Right forelimb (tissue), 1 donor: ENCODE measurements at regions not wholly inside any gene's neighbourhood (a gene's known extent, or its start where the extent isn't known, plus 50 kb on each side); places are given as distances from the start of the nearest gene placed in this dataset.
"Not testable (repeated sequence)": the region's sequence is repeated elsewhere in the genome, so short reads cannot be mapped to it uniquely, and the experiment has no call there.

Experiments
- DNase-seq: peaks from one replicate; pipeline ENCODE4 v3.0.0-alpha.2; 2018

DNA sequence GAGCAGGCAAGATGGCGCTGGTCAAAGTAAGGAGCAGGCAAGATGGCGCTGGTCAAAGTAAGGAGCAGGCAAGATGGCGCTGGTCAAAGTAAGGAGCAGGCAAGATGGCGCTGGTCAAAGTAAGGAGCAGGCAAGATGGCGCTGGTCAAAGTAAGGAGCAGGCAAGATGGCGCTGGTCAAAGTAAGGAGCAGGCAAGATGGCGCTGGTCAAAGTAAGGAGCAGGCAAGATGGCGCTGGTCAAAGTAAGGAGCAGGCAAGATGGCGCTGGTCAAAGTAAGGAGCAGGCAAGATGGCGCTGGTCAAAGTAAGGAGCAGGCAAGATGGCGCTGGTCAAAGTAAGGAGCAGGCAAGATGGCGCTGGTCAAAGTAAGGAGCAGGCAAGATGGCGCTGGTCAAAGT is 382.7 kb downstream of the GLRX3 start:
- not testable (repeated sequence) for DNase-seq

DNA sequence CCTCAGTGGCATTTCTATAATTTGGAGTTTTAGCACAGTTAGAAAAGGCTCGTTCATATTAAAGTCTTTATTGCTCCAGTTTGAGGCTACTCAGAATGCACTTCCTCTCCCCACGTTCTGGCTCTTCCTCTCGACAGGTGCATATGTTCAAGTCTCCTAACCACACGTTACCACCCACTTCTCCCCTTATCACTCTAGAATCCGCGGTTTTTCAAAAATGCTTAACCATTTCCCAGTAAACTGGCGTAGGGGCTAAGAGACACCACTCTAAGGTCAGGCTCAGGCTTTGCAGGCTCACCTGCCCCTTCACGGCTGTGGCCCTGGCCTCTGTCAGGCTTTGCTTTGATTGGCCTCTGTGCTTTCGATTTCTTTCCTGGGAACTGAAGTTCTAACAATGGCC is 383.6 kb downstream of the GLRX3 start:
- DNase-seq: no peak

- no peak for DNase-seq
Observed at GRCh38 chr10:130531312-130531711, 395.1 kb downstream of the GLRX3 start.

DNA sequence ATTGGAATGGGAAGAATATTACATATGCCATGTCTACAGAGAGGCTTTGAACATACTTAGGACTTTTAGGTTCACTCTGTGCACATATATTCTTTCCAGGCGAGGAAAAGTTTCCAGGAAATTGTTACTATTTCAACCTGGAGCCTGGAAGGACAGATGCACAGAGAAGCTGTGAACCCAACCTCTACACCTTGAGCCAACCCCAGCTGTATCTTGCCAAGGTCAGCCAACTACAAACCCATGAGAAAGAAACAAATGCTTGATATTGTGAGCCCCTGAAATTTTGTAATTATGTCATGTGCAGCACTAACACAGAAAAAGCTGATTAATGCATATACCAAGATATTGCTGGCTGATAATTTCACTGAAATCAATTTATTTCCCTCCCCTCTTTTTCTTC is 404.9 kb downstream of the GLRX3 start:
- DNase-seq: no peak

DNA sequence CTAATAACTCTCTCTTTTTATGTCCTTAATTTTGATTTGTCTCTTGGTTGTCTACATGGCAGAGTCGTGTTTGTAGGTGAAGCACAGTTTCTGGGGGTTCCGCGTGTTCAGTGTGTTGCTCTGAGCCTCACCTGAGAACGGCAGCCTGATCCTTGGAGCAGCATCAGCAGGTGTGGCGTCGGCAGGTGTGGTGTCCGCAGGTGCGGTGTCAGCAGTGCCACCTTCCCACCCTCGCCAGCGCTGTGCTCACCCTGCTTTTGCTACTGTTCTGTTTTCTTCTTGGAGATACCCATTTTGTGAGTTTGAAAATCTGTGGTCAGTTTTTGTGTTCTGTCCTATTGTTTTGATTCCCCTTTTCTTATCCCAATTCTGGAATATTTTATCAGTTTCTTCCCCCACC is 406.6 kb downstream of the GLRX3 start:
- DNase-seq: no peak

DNA sequence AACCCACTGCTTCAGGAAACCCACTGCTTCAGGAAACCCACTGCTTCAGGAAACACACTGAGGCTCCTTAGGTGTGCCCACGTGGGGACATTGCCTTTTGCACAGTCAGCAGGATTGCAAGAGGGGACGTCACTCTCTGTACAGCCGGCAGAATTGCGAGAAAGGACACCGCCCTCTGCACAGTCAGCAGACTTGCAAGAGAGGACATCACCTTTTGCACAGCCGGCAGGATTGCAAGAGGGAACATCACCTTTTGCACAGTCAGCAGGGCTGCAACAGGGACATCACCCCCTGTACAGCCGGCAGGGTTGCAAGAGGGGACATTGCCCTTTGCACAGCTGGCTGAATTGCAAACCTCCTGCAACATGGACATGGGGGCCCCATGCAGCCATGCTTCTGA is 407.6 kb downstream of the GLRX3 start:
- DNase-seq: no peak

DNA sequence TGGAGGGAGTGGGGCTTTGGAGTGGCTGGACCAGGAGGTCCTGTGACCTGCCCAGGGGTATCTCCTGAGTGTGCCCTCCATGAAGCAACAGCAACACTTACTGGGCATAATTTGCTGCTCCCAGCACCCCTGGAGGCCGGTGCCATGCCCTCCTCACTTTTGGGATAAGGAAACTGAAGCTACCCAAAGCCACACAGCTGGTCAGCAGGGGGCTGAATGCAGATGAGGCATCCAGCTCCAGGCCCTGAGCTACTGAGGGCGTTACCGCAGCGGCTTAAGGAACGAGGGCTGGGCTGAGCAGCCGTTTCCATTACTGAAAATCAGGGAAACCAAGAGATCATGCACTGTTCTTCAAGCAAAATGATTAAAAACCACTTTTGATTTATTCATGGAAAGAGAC is 408.9 kb downstream of the GLRX3 start:
- no peak for DNase-seq

DNA sequence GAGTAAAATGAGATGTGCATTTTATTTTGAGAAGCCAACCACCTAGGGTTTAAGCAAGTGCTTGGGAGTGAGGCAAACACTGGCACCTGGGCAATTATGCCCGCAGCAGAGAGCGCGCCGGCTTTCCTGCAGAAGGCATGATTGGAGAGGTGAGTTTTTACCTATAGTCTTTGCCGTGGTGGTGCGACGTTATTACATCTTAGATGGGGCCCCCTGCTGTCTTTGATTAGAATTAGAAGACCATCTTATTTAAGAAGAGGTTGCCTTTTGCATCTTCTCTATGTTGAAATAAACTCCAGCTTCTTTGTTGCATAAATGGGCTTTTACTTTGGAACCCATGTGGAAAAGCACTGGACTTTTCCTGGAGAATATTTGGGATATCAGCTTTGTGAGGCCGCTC is 409.5 kb downstream of the GLRX3 start:
- DNase-seq: no peak

DNA sequence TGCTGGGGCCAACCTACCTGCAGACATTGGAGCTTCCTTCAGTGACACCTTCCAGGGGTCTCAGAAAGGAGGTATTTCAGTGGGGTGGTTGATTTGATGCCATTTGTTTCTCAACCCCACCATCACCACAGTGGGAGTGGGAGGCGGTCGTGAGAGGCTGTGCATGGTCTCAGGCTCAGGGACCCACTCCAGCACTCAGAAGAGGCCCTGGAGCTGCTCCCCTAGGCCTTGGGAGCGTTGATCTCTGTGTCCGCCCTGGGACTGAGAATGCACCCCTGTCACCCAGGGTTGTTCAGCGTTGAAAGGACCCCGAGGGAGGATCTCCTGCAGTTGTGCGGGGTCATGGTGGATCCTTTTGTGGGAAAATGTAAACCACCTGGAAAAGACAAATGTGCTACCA is 410.6 kb downstream of the GLRX3 start:
- DNase-seq: no peak

DNA sequence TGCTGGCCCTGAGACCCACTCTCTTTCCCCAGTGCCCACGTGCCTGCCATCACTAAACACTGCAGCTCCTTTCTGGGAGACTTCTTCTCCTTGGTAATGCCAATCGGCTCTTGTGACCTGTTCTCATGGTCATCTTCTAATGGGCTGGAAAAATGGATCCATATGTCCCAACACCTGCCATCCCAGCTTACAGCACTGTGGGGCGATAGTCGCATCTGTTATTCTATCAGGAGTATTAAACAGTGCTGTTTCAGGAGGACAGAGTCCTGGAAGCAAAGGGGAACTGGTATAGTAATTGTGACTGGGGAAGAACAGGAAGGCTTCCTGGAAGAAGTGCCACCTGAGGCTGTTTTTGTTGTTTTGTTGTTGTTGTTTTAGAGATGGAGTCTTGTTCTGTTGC is 411.2 kb downstream of the GLRX3 start:
- no peak for DNase-seq

DNA sequence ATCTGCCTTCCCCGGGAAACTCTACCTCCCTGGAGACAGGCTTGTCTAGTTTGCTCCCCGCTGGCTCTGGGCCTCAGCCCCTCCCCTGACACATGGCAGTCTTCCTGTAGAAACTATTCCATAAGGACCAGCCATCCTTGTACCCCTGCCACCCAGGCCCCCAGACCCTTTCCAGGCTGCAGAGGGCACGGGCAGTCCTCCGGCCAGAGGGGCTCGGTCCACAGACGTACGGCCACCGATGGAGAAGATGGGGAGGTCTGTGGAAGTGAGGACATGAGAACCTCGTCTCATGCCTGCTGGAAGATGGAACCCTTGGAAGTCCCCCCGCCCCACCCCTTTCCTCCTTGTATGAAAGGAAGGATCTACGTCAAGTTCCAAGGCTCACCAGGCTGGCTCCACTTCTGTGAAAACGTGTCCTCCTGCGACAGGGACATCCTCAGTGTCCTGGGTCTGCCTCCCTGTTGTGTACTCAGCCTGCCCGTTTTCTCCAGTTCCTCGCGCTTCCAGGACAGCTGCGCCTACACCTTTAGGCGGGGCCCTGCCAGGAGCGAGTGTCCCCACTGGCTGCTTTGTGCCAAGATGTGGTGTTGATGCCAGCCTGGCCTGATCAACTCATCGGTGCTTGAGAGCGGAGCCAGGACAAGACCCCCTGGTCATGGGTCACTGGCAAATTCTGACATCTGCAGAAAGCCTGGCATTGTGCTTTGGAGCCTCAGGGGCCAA is 414.9 kb downstream of the GLRX3 start:
- DNase-seq: no peak

- no peak for DNase-seq
Observed at GRCh38 chr10:130551676-130552075, 415.5 kb downstream of the GLRX3 start.

DNA sequence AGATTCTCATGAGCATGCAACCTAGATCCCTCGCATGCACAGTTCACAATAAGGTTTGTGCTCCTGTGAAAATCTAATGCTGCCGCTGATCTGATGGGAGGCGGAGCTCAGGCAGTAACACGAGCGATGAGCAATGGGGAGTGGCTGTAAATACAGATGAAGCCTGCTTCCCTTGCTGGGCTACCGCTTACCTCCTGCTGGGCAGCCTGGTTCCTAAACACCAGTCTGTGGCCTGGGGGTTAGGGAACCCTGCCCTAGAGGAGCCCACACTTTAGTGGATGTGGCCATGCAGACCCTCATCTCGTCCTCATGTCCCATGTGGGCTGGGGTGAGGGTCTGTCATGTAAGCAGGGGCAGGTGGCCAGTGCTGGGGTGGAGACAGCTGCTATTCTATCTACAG is 417.6 kb downstream of the GLRX3 start:
- no peak for DNase-seq

- DNase-seq: no peak
Observed at GRCh38 chr10:130554701-130555410, 418.7 kb downstream of the GLRX3 start.

GRCh38 chr10:130555411-130555750 is 419.2 kb downstream of the GLRX3 start:
- DNase-seq: no peak

DNA sequence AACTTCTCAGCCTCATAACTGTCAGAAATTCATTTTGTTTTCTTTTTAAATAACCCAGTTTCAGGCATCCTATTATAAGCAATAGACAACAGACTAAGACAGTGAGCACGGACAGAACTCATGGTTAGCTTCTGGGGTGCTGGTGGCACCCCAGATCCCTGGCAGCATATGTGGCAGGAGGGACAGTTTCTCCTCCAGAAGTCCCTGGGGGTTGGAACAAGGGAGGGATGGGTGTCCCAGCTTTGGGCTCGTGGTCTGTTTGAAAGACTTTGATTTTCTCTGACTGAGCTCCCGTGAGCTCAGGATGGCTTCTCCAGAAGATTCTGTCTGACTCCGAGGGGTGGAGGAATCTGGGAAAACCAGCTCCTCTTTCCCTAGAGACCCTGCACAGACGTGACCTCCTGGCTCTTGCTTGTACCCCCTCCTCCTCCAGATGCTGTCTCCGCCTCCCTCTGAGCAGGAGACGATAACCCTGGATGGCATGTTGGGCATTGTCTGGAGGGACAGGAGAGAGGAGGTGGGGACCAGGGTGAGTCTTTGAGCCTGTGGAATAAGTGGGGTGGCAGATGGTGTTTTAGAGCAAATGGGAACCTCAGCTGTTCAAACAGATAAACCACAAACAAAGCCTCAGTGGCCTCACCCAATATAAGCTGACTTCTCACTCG is 421.1 kb downstream of the GLRX3 start:
- peak; percentile 22 for DNase-seq

DNA sequence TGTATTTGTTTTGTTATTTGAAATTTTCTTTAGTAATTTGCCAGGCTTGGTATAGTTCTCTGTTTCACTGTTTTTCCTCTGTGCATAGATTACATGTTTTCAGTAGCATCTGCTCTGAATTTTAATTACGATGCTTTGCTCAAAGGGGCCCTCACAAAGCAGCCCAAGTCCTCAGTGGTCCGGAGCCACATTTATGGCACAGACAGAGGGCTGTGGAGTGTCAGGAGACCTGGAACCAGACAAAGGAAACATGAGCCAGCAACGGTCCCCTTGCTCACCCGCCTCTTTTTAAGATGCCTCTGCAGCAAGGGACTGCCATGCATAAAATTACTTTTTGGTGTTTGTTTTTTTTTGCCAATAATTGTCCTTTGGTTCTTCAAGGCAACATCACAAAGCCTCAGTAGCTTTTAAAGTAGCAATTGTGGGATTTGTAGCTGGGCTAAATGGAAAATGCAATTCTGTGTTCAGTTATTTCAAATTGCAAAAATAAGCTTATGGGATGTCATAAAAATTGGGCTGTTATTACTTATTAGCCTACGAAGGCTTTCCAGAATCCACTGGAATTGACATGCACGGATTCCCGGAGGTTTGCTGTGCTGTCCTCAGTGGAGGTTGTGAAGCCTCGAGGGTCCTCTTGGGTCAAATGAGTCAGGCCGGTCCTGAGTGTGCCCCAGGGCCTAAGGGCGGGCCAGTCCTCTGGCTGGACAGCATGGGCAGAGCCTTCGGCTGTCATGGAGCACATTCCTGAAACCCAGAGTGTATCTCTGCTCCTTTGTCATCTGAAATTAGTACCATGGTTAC is 422.8 kb downstream of the GLRX3 start:
- peak; percentile 18 for DNase-seq

- DNase-seq: no peak
Observed at GRCh38 chr10:130559547-130559880, 423.3 kb downstream of the GLRX3 start.

DNA sequence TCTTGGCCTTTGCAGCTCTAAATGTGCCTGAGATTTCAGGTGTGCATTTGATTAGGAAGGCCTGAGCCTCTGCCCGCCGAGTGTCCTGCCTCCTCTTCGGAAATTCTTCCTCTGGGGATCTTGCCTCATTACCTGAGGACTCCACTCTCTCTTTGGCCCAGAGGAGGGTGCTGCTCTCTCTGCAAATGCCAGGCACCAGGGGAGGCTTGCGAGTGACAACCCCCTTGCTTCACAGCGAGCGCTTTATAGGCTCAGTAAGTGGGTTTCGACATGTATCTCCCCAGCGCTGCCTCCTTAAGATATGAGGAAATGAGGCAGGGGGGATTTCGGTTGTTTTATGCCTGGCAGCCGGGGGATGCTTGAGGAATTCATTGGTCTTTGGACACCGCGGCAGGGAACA is 423.9 kb downstream of the GLRX3 start:
- no peak for DNase-seq

- DNase-seq: no peak
Observed at GRCh38 chr10:130560573-130560972, 424.4 kb downstream of the GLRX3 start.

- DNase-seq: no peak
Observed at GRCh38 chr10:130561681-130562080, 425.5 kb downstream of the GLRX3 start.

- DNase-seq: no peak
Observed at GRCh38 chr10:130567011-130567410, 430.8 kb downstream of the GLRX3 start.

DNA sequence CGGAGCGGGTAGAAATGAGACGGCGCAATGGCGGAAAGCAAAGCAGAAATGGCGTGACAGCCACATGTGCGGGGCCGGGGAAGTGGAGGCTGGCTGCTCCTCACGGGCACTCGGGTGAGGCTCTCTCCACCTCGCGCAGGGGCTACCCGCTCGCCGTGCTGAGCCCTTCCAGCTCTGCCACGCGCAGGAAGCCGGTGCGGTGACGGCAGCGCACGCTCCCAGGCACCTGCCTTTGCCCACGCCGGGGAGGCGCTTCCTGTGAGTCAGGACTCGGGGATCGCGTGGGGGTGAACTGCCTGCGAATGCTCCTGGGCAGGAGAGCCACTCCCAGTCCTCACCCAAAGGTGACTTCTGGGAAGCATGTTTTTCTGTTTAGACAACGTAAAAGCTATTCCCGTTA is 431.2 kb downstream of the GLRX3 start:
- no peak for DNase-seq

DNA sequence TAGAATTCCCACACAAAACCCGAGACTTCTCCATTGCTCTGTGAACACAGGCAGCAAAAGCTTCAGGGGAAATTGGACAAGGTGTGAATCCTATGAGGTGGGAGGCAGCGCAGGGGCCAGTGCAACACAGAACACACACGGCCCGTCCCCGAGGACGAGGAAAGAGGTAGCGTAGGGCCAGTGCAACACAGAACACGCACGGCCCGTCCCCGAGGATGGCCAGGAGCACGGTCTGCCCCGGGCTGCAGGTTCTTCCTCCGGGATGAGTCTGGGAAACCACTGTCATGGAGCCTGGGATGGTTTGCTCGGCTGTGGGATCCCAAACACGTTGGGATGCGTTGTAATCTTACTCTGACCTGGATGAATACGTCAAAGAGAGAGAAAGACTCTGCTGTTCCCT is 432.1 kb downstream of the GLRX3 start:
- no peak for DNase-seq
